ENCODE measurements at regions not wholly inside any gene's neighbourhood (a gene's known extent, or its start where the extent isn't known, plus 50 kb on each side); places are given as distances from the start of the nearest gene placed in this dataset.

- no peak overlapping the region for H2AK5ac ChIP-seq (ENCODE audit: low read length, severe bottlenecking)
- H3K14ac ChIP-seq (ENCODE audit: low read length in 2 of 2): no peak overlapping the region
- H3K18ac ChIP-seq (ENCODE audit: low read depth in 1 of 2, low read length in 2 of 2): no peak overlapping the region
Measured at GRCh38 chr1:81071072-81071858, 729.5 kb upstream of the ADGRL2 start.

GRCh38 chr1:81069856-81070255 lies 730.9 kb upstream of the ADGRL2 start:
- no peak overlapping the region for H3K27ac ChIP-seq (ENCODE audit: low read length, poor library complexity, severe bottlenecking)
- no peak overlapping the region for H3K9ac ChIP-seq (ENCODE audit: low read length)
- H3K4me2 ChIP-seq (ENCODE audit: low read length, poor library complexity, severe bottlenecking): no peak overlapping the region
- peak; percentile 3 for DNase-seq
- no peak overlapping the region for H3K4me3 ChIP-seq (ENCODE audit: insufficient read depth in 1 of 2, low read depth in 1 of 2, low read length in 2 of 2)
- H3K9me3 ChIP-seq (ENCODE audit: control insufficient read depth, low read length): no peaks in the 10 kb centered on the region
- no peaks in the 10 kb centered on the region for H3K36me3 ChIP-seq (ENCODE audit: control insufficient read depth in 1 of 2, insufficient read depth in 2 of 2, low read depth in 1 of 2, low read length in 2 of 2)
- no peak overlapping the region for H2BK15ac ChIP-seq (ENCODE audit: low read depth, poor library complexity, severe bottlenecking)
- 100% methylated on average over 3 of the region's 3 CpGs for WGBS
- H3K23ac ChIP-seq (ENCODE audit: low read length in 2 of 2): no peak overlapping the region
- H4K91ac ChIP-seq (ENCODE audit: low read length): no peak overlapping the region
- no peak overlapping the region for H2AK5ac ChIP-seq (ENCODE audit: low read length, severe bottlenecking)
- H2BK120ac ChIP-seq (ENCODE audit: low read depth, low read length): no peak overlapping the region
- no peaks in the 10 kb centered on the region for H3K4me1 ChIP-seq (ENCODE audit: control insufficient read depth, insufficient read depth, low read depth, low read length)
- no peaks in the 10 kb centered on the region for H3K79me1 ChIP-seq (replicated peaks; ENCODE audit: low read length, poor library complexity, severe bottlenecking)
- no peak overlapping the region for H3K18ac ChIP-seq (ENCODE audit: low read depth in 1 of 2, low read length in 2 of 2)
- no peak overlapping the region for H2BK12ac ChIP-seq (ENCODE audit: low read length in 2 of 2)
- H2BK5ac ChIP-seq (ENCODE audit: low read depth, low read length, poor library complexity, severe bottlenecking): no peak overlapping the region
- H3K14ac ChIP-seq (ENCODE audit: low read length in 2 of 2): no peak overlapping the region
- no peak overlapping the region for H2AFZ ChIP-seq (ENCODE audit: low read depth, low read length)
- H4K8ac ChIP-seq (ENCODE audit: low read length): no peak overlapping the region
- no peak overlapping the region for H3K4ac ChIP-seq (ENCODE audit: low read depth in 1 of 2, low read length in 2 of 2)
- H3K27me3 ChIP-seq (ENCODE audit: control insufficient read depth in 1 of 2, insufficient read depth in 1 of 2, low read length in 2 of 2): no peaks in the 10 kb centered on the region

More at GRCh38 chr1:81071072-81071858, 729.5 kb upstream of the ADGRL2 start:
- no peak overlapping the region for H4K8ac ChIP-seq (ENCODE audit: low read length)
- H3K9me3 ChIP-seq (ENCODE audit: control insufficient read depth, low read length): no peaks in the 10 kb centered on the region
- no peak overlapping the region for H3K23ac ChIP-seq (ENCODE audit: low read length in 2 of 2)
- no peak for DNase-seq
- no peak overlapping the region for H3K4me2 ChIP-seq (ENCODE audit: low read length, poor library complexity, severe bottlenecking)
- no peak overlapping the region for H3K9ac ChIP-seq (ENCODE audit: low read length)
- no peaks in the 10 kb centered on the region for H3K4me1 ChIP-seq (ENCODE audit: control insufficient read depth, insufficient read depth, low read depth, low read length)
- H4K91ac ChIP-seq (ENCODE audit: low read length): no peak overlapping the region
- H2AFZ ChIP-seq (ENCODE audit: low read depth, low read length): no peak overlapping the region
- H3K27me3 ChIP-seq (ENCODE audit: control insufficient read depth in 1 of 2, insufficient read depth in 1 of 2, low read length in 2 of 2): no peaks in the 10 kb centered on the region
- no peak overlapping the region for H2BK12ac ChIP-seq (ENCODE audit: low read length in 2 of 2)
- no peak overlapping the region for H2BK15ac ChIP-seq (ENCODE audit: low read depth, poor library complexity, severe bottlenecking)
- no peak overlapping the region for H3K4ac ChIP-seq (ENCODE audit: low read depth in 1 of 2, low read length in 2 of 2)
- H3K27ac ChIP-seq (ENCODE audit: low read length, poor library complexity, severe bottlenecking): no peak overlapping the region
- WGBS: no CpG with 5 or more reads among the region's 1 CpG
- H3K36me3 ChIP-seq (ENCODE audit: control insufficient read depth in 1 of 2, insufficient read depth in 2 of 2, low read depth in 1 of 2, low read length in 2 of 2): no peaks in the 10 kb centered on the region
- H2BK5ac ChIP-seq (ENCODE audit: low read depth, low read length, poor library complexity, severe bottlenecking): no peak overlapping the region
- no peaks in the 10 kb centered on the region for H3K79me1 ChIP-seq (replicated peaks; ENCODE audit: low read length, poor library complexity, severe bottlenecking)
- no peak overlapping the region for H3K4me3 ChIP-seq (ENCODE audit: insufficient read depth in 1 of 2, low read depth in 1 of 2, low read length in 2 of 2)
- H2BK120ac ChIP-seq (ENCODE audit: low read depth, low read length): no peak overlapping the region

GRCh38 chr1:81068726-81069125 lies 732.0 kb upstream of the ADGRL2 start:
- no peak overlapping the region for H4K8ac ChIP-seq (ENCODE audit: low read length)
- no peaks in the 10 kb centered on the region for H3K9me3 ChIP-seq (ENCODE audit: control insufficient read depth, low read length)
- H3K36me3 ChIP-seq (ENCODE audit: control insufficient read depth in 1 of 2, insufficient read depth in 2 of 2, low read depth in 1 of 2, low read length in 2 of 2): no peaks in the 10 kb centered on the region
- no peak overlapping the region for H2BK12ac ChIP-seq (ENCODE audit: low read length in 2 of 2)
- no peak overlapping the region for H3K27ac ChIP-seq (ENCODE audit: low read length, poor library complexity, severe bottlenecking)
- no peak overlapping the region for H3K18ac ChIP-seq (ENCODE audit: low read depth in 1 of 2, low read length in 2 of 2)
- no peak overlapping the region for H3K23ac ChIP-seq (ENCODE audit: low read length in 2 of 2)
- no peaks in the 10 kb centered on the region for H3K4me1 ChIP-seq (ENCODE audit: control insufficient read depth, insufficient read depth, low read depth, low read length)
- no peaks in the 10 kb centered on the region for H3K27me3 ChIP-seq (ENCODE audit: control insufficient read depth in 1 of 2, insufficient read depth in 1 of 2, low read length in 2 of 2)
- no peaks in the 10 kb centered on the region for H3K79me1 ChIP-seq (replicated peaks; ENCODE audit: low read length, poor library complexity, severe bottlenecking)
- no peak overlapping the region for H3K4ac ChIP-seq (ENCODE audit: low read depth in 1 of 2, low read length in 2 of 2)
- H4K91ac ChIP-seq (ENCODE audit: low read length): no peak overlapping the region
- no peak overlapping the region for H3K14ac ChIP-seq (ENCODE audit: low read length in 2 of 2)
- no peak overlapping the region for H2BK120ac ChIP-seq (ENCODE audit: low read depth, low read length)
- H2BK5ac ChIP-seq (ENCODE audit: low read depth, low read length, poor library complexity, severe bottlenecking): no peak overlapping the region
- 70% methylated on average over 3 of the region's 4 CpGs for WGBS
- H3K4me2 ChIP-seq (ENCODE audit: low read length, poor library complexity, severe bottlenecking): no peak overlapping the region
- H2BK15ac ChIP-seq (ENCODE audit: low read depth, poor library complexity, severe bottlenecking): no peak overlapping the region
- no peak overlapping the region for H2AFZ ChIP-seq (ENCODE audit: low read depth, low read length)
- H2AK5ac ChIP-seq (ENCODE audit: low read length, severe bottlenecking): no peak overlapping the region
- no peak overlapping the region for H3K9ac ChIP-seq (ENCODE audit: low read length)
- no peak for DNase-seq
- no peak overlapping the region for H3K4me3 ChIP-seq (ENCODE audit: insufficient read depth in 1 of 2, low read depth in 1 of 2, low read length in 2 of 2)

- no peak for DNase-seq
- H3K9me3 ChIP-seq (ENCODE audit: control insufficient read depth, low read length): no peaks in the 10 kb centered on the region
- H3K14ac ChIP-seq (ENCODE audit: low read length in 2 of 2): no peak overlapping the region
- H3K36me3 ChIP-seq (ENCODE audit: control insufficient read depth in 1 of 2, insufficient read depth in 2 of 2, low read depth in 1 of 2, low read length in 2 of 2): no peaks in the 10 kb centered on the region
- H2BK120ac ChIP-seq (ENCODE audit: low read depth, low read length): no peak overlapping the region
- no peak overlapping the region for H2AFZ ChIP-seq (ENCODE audit: low read depth, low read length)
- no peak overlapping the region for H3K4ac ChIP-seq (ENCODE audit: low read depth in 1 of 2, low read length in 2 of 2)
- H3K23ac ChIP-seq (ENCODE audit: low read length in 2 of 2): no peak overlapping the region
- no peaks in the 10 kb centered on the region for H3K4me1 ChIP-seq (ENCODE audit: control insufficient read depth, insufficient read depth, low read depth, low read length)
- no peak overlapping the region for H2BK12ac ChIP-seq (ENCODE audit: low read length in 2 of 2)
- no peak overlapping the region for H3K4me3 ChIP-seq (ENCODE audit: insufficient read depth in 1 of 2, low read depth in 1 of 2, low read length in 2 of 2)
- H2BK15ac ChIP-seq (ENCODE audit: low read depth, poor library complexity, severe bottlenecking): no peak overlapping the region
- 76% methylated on average over 5 of the region's 7 CpGs for WGBS
- no peak overlapping the region for H2AK5ac ChIP-seq (ENCODE audit: low read length, severe bottlenecking)
- H3K27ac ChIP-seq (ENCODE audit: low read length, poor library complexity, severe bottlenecking): no peak overlapping the region
- H3K27me3 ChIP-seq (ENCODE audit: control insufficient read depth in 1 of 2, insufficient read depth in 1 of 2, low read length in 2 of 2): no peaks in the 10 kb centered on the region
- H3K9ac ChIP-seq (ENCODE audit: low read length): peak overlapping the region; percentile 53
- H2BK5ac ChIP-seq (ENCODE audit: low read depth, low read length, poor library complexity, severe bottlenecking): no peak overlapping the region
- no peaks in the 10 kb centered on the region for H3K79me1 ChIP-seq (replicated peaks; ENCODE audit: low read length, poor library complexity, severe bottlenecking)
- no peak overlapping the region for H3K18ac ChIP-seq (ENCODE audit: low read depth in 1 of 2, low read length in 2 of 2)
- H4K91ac ChIP-seq (ENCODE audit: low read length): no peak overlapping the region
- no peak overlapping the region for H4K8ac ChIP-seq (ENCODE audit: low read length)
- H3K4me2 ChIP-seq (ENCODE audit: low read length, poor library complexity, severe bottlenecking): no peak overlapping the region
Measured at GRCh38 chr1:81053826-81054225, 746.9 kb upstream of the ADGRL2 start.

Data from mesenchymal stem cell (in vitro differentiated cells and primary cell).